ENCODE measurements at regions not wholly inside any gene's neighbourhood (a gene's known extent, or its start where the extent isn't known, plus 50 kb on each side); places are given as distances from the start of the nearest gene placed in this dataset.
"Not testable (repeated sequence)": the region's sequence is repeated elsewhere in the genome, so short reads cannot be mapped to it uniquely, and the experiment has no call there.

GRCh38 chr17:20633268-20634059 is 53.9 kb downstream of the CDRT15L2 start:
- not testable (repeated sequence) for H3K4me1 ChIP-seq (ENCODE audit: insufficient read depth, low read length, poor library complexity, severe bottlenecking); H3F3A ChIP-seq (ENCODE audit: low read depth); H3K9ac ChIP-seq (ENCODE audit: low read depth, low read length, poor library complexity, severe bottlenecking); H3K36me3 ChIP-seq (ENCODE audit: insufficient read depth, low read length); H3K4me2 ChIP-seq (ENCODE audit: low read depth, low read length, poor library complexity, severe bottlenecking); H3K27me3 ChIP-seq (ENCODE audit: insufficient read depth, low read length, poor library complexity, severe bottlenecking); H3K9me3 ChIP-seq (ENCODE audit: insufficient read depth, low read depth, low read length); H4K20me1 ChIP-seq (ENCODE audit: insufficient read depth, low read length, poor library complexity, severe bottlenecking); H2AFZ ChIP-seq (ENCODE audit: low read length); H3K4me3 ChIP-seq (ENCODE audit: low read length, poor library complexity, severe bottlenecking); H3K9me2 ChIP-seq (replicated peaks; ENCODE audit: low read depth, low read length); H3K79me2 ChIP-seq (ENCODE audit: insufficient read depth, low read length)

- H3K9me3 ChIP-seq (ENCODE audit: insufficient read depth, low read depth, low read length); H4K20me1 ChIP-seq (ENCODE audit: insufficient read depth, low read length, poor library complexity, severe bottlenecking); H3K9me2 ChIP-seq (replicated peaks; ENCODE audit: low read depth, low read length): not testable (repeated sequence)
These were observed 60.6 kb downstream of the CDRT15L2 start for GRCh38 chr17:20640147-20640546.

GRCh38 chr17:20646661-20647272 is 67.2 kb downstream of the CDRT15L2 start:
- H3K79me2 ChIP-seq (ENCODE audit: insufficient read depth, low read length); H3K9me3 ChIP-seq (ENCODE audit: insufficient read depth, low read depth, low read length); H3K27me3 ChIP-seq (ENCODE audit: insufficient read depth, low read length, poor library complexity, severe bottlenecking); H3K4me1 ChIP-seq (ENCODE audit: insufficient read depth, low read length, poor library complexity, severe bottlenecking); H3F3A ChIP-seq (ENCODE audit: low read depth); H4K20me1 ChIP-seq (ENCODE audit: insufficient read depth, low read length, poor library complexity, severe bottlenecking); H3K9ac ChIP-seq (ENCODE audit: low read depth, low read length, poor library complexity, severe bottlenecking); H3K9me2 ChIP-seq (replicated peaks; ENCODE audit: low read depth, low read length); H3K4me2 ChIP-seq (ENCODE audit: low read depth, low read length, poor library complexity, severe bottlenecking); H2AFZ ChIP-seq (ENCODE audit: low read length); H3K36me3 ChIP-seq (ENCODE audit: insufficient read depth, low read length); H3K4me3 ChIP-seq (ENCODE audit: low read length, poor library complexity, severe bottlenecking): not testable (repeated sequence)
- TF ChIP-seq CTCF (conservative IDR thresholded peaks at IDR 0.05; ENCODE audit: low read length): peak; percentile 46

More at GRCh38 chr17:20640147-20640546, 60.6 kb downstream of the CDRT15L2 start:
- H3K9ac ChIP-seq (ENCODE audit: low read depth, low read length, poor library complexity, severe bottlenecking); H3K4me3 ChIP-seq (ENCODE audit: low read length, poor library complexity, severe bottlenecking); H3K4me1 ChIP-seq (ENCODE audit: insufficient read depth, low read length, poor library complexity, severe bottlenecking); H3K27me3 ChIP-seq (ENCODE audit: insufficient read depth, low read length, poor library complexity, severe bottlenecking); H3K36me3 ChIP-seq (ENCODE audit: insufficient read depth, low read length); H3K4me2 ChIP-seq (ENCODE audit: low read depth, low read length, poor library complexity, severe bottlenecking); H2AFZ ChIP-seq (ENCODE audit: low read length); H3K79me2 ChIP-seq (ENCODE audit: insufficient read depth, low read length); H3F3A ChIP-seq (ENCODE audit: low read depth): not testable (repeated sequence)

GRCh38 chr17:20649097-20649767 is 69.7 kb downstream of the CDRT15L2 start:
- not testable (repeated sequence) for H3F3A ChIP-seq (ENCODE audit: low read depth); H3K4me3 ChIP-seq (ENCODE audit: low read length, poor library complexity, severe bottlenecking)

GRCh38 chr17:20651022-20651421 is 71.5 kb downstream of the CDRT15L2 start:
- not testable (repeated sequence) for H4K20me1 ChIP-seq (ENCODE audit: insufficient read depth, low read length, poor library complexity, severe bottlenecking); H3K27me3 ChIP-seq (ENCODE audit: insufficient read depth, low read length, poor library complexity, severe bottlenecking); H3K79me2 ChIP-seq (ENCODE audit: insufficient read depth, low read length); H3K4me3 ChIP-seq (ENCODE audit: low read length, poor library complexity, severe bottlenecking); H2AFZ ChIP-seq (ENCODE audit: low read length); H3K4me2 ChIP-seq (ENCODE audit: low read depth, low read length, poor library complexity, severe bottlenecking); H3K9me2 ChIP-seq (replicated peaks; ENCODE audit: low read depth, low read length); H3K36me3 ChIP-seq (ENCODE audit: insufficient read depth, low read length); H3K4me1 ChIP-seq (ENCODE audit: insufficient read depth, low read length, poor library complexity, severe bottlenecking); H3F3A ChIP-seq (ENCODE audit: low read depth); H3K9ac ChIP-seq (ENCODE audit: low read depth, low read length, poor library complexity, severe bottlenecking); H3K9me3 ChIP-seq (ENCODE audit: insufficient read depth, low read depth, low read length)

More at GRCh38 chr17:20649097-20649767, 69.7 kb downstream of the CDRT15L2 start:
- not testable (repeated sequence) for H3K79me2 ChIP-seq (ENCODE audit: insufficient read depth, low read length); H3K9ac ChIP-seq (ENCODE audit: low read depth, low read length, poor library complexity, severe bottlenecking); H2AFZ ChIP-seq (ENCODE audit: low read length); H3K4me1 ChIP-seq (ENCODE audit: insufficient read depth, low read length, poor library complexity, severe bottlenecking); H3K9me2 ChIP-seq (replicated peaks; ENCODE audit: low read depth, low read length); H3K4me2 ChIP-seq (ENCODE audit: low read depth, low read length, poor library complexity, severe bottlenecking); H3K27me3 ChIP-seq (ENCODE audit: insufficient read depth, low read length, poor library complexity, severe bottlenecking); H3K36me3 ChIP-seq (ENCODE audit: insufficient read depth, low read length); H4K20me1 ChIP-seq (ENCODE audit: insufficient read depth, low read length, poor library complexity, severe bottlenecking); H3K9me3 ChIP-seq (ENCODE audit: insufficient read depth, low read depth, low read length)

GRCh38 chr17:20651736-20652135 is 72.2 kb downstream of the CDRT15L2 start:
- not testable (repeated sequence) for H3K9ac ChIP-seq (ENCODE audit: low read depth, low read length, poor library complexity, severe bottlenecking); H3K4me3 ChIP-seq (ENCODE audit: low read length, poor library complexity, severe bottlenecking); H3K79me2 ChIP-seq (ENCODE audit: insufficient read depth, low read length); H3K9me2 ChIP-seq (replicated peaks; ENCODE audit: low read depth, low read length); H3K36me3 ChIP-seq (ENCODE audit: insufficient read depth, low read length); H3K4me2 ChIP-seq (ENCODE audit: low read depth, low read length, poor library complexity, severe bottlenecking); H2AFZ ChIP-seq (ENCODE audit: low read length); H3F3A ChIP-seq (ENCODE audit: low read depth); H4K20me1 ChIP-seq (ENCODE audit: insufficient read depth, low read length, poor library complexity, severe bottlenecking); H3K9me3 ChIP-seq (ENCODE audit: insufficient read depth, low read depth, low read length); H3K4me1 ChIP-seq (ENCODE audit: insufficient read depth, low read length, poor library complexity, severe bottlenecking); H3K27me3 ChIP-seq (ENCODE audit: insufficient read depth, low read length, poor library complexity, severe bottlenecking)

Data from Loucy (cell line).